GM12891 (cell line): ENCODE measurements at regions not wholly inside any gene's neighbourhood (a gene's known extent, or its start where the extent isn't known, plus 50 kb on each side); places are given as distances from the start of the nearest gene placed in this dataset.

Source experiments
- DNase-seq: peaks from one replicate; pipeline ENCODE4 v3.0.0; 2011; ENCODE audit warnings: low spot score; ENCODE audit not compliant: insufficient read length
- FAIRE-seq: peaks from 2 replicates; lab custom pipeline; 2011; peaks lifted over from hg19 to GRCh38; lab: Jason Lieb, UNC
- PAX5 ChIP-seq: IDR thresholded peaks from 2 replicates; pipeline ENCODE4 v1.6.1; 2011; ENCODE audit warnings: low read length, moderate library complexity, mild to moderate bottlenecking; ENCODE audit not compliant: insufficient read depth, severe bottlenecking
- POLR2A ChIP-seq: IDR thresholded peaks from 2 replicates; pipeline ENCODE4 v1.6.1; 2011; ENCODE audit warnings: low read depth, low read length, control low read depth
- POLR2AphosphoS5 ChIP-seq: IDR thresholded peaks from 2 replicates; pipeline ENCODE4 v1.6.1; 2011; ENCODE audit warnings: low read depth, low read length, control low read depth
- POU2F2 ChIP-seq: IDR thresholded peaks from 2 replicates; pipeline ENCODE4 v1.6.1; 2011; ENCODE audit warnings: low read depth, mild to moderate bottlenecking, control low read depth, low read length, moderate library complexity
- SPI1 ChIP-seq: IDR thresholded peaks from 2 replicates; pipeline ENCODE4 v1.6.1; 2011; ENCODE audit warnings: low read depth, low read length, control low read depth
- TAF1 ChIP-seq: IDR thresholded peaks from 2 replicates; pipeline ENCODE4 v1.6.1; 2011; ENCODE audit warnings: low read depth, low read length, control low read depth

DNA sequence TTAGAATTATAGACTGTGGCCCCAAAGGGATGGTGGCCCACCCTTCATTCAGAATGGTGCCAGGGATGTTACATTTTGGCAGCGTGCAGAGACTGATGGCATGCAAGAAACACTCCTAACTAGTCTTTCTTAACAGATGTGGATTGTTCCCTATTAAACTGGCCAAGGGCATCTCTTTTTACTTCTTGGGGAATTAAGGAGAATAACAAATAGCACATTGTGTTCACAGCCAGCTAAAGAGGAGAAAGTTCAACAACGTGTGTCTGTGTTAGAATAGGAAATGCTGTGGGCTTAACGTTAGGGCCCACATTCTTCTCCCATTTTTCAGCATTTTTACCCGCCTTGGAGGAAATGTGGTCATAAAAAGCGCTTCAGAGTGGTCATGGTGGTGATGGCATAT lies 404.8 kb downstream of the CDH2 start:
- no peak for TF ChIP-seq SPI1
- TF ChIP-seq POU2F2: no peak
- TF ChIP-seq POLR2AphosphoS5: no peak
- no peak for TF ChIP-seq TAF1
- no peak for TF ChIP-seq PAX5
- TF ChIP-seq POLR2A: no peak
- FAIRE-seq (no peak), DNase-seq (no peak)

DNA sequence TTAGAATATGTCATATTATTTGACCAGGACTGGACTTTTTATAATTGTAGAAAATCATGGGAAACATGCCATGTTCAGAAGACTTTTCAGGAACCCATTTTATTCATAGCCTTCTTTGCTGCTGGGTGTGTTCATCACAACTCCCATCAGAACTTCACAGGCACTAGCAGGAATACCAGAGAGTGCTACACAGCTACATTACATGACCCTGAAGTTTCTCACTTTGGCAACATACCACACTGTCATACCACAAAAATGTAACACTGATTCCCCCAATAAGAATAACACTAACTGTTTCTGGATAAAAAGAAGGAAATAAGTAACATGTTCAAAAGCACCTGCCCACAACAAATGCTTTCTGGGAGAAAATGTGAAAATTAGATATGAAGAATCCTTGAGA lies 405.4 kb downstream of the CDH2 start:
- FAIRE-seq: no peak
- no peak for DNase-seq

DNA sequence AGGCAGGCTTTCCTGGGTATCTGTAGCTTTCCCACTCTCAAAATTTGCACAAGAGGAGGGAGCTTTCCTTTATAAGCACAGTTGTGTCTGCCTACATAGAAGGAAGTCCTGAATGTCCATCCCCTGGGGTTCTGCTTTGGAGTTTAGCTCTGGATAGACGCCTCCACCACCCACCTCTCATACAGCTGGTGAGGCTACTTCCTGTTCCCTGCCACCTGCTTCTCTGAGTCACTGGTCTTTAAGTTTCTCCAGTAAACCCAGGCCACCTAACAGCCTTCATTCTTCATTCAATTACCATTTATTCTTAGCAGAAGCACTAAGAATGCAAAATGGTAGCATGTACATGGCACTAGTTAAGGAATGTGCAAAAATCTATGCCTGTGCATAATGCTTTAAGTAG lies 407.8 kb downstream of the CDH2 start:
- TF ChIP-seq PAX5 (no peak), SPI1 (no peak), POLR2A (no peak), POU2F2 (no peak), TAF1 (no peak), POLR2AphosphoS5 (no peak)
- FAIRE-seq (no peak), DNase-seq (no peak)

More for the DNA sequence above, 405.4 kb downstream of the CDH2 start:
- TF ChIP-seq PAX5: no peak
- no peak for TF ChIP-seq SPI1
- TF ChIP-seq POLR2AphosphoS5: no peak

DNA sequence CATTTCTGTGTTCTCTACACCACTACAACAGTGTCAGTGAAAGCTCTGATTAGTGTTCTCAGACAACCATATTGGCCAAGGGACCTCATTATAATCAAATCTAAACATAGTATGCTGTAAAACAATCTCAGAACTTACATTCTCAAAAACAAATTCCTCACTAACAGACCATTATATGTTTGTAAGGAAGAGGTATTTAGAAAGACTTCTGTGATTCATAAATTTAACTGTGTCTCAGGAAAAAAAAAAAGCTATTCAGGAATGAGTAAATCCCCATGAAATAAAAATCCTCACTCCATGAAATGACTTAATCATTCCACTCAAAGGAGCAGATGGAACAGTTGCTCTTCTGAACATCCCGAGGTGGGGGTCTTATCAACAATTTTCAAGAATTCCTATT lies 413.0 kb downstream of the CDH2 start:
- DNase-seq (no peak), FAIRE-seq (no peak)
- TF ChIP-seq POLR2A (no peak), TAF1 (no peak), POLR2AphosphoS5 (no peak), PAX5 (no peak), POU2F2 (no peak), SPI1 (no peak)

DNA sequence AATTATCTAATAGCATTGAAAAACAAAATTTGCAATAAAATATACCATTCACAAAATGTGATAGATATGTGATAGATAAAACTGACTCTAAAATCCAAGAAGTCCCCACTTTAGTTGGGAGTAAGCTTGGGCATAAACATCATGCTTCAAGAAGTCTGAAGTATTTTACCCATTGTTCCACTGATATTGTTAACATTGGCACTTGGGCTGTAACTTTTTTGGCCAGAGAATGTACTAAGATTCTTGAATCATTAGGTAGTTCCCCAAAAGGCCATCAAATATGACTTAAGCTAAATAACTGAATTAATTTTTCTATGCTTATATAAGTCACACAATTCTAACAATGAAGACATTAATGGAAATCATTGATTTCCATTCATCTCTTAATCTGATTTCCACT lies 413.6 kb downstream of the CDH2 start:
- FAIRE-seq: no peak
- TF ChIP-seq POLR2A: no peak
- no peak for TF ChIP-seq POLR2AphosphoS5
- no peak for TF ChIP-seq SPI1
- no peak for TF ChIP-seq PAX5
- TF ChIP-seq TAF1: no peak
- no peak for TF ChIP-seq POU2F2
- DNase-seq: no peak

DNA sequence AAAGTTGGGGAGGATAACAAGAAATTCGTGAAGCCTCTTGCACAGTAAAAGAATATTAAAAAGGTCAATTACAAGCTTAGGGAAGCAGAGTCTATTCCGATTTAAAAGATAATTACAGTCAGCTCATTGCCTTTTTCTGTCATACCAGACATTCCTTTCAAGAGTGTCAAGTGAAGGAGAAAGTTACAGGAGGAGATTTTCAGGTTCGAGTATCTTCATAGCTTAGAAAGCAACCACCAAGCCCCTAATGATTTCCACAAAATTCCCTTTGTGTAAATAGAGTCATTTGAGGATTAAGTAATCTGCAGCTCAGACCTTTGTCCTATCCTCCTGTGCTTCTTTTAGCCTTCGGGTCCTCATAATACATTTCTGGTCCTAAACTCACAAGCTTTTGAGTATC lies 414.9 kb downstream of the CDH2 start:
- DNase-seq: no peak
- TF ChIP-seq SPI1 (no peak), POU2F2 (no peak), POLR2AphosphoS5 (no peak), POLR2A (no peak), TAF1 (no peak), PAX5 (no peak)
- FAIRE-seq: no peak

DNA sequence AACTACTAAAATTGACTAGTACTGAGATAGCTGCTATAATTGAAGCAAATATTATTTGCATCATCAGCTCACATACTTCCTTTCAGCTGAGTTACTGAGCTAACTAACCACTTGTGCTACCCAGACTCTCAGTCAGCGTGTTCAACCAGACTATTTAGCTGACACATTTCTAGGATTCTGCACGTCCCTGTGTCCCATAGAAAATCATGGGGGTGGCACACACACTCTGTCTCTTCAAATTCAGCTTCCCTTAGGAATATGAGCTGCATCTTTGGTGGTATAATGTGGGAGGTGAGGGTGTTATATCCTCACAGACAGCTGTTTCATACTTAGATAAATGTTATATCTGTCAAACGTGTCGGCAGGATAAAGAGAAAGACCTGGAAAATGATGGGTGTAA lies 424.0 kb downstream of the CDH2 start:
- no peak for DNase-seq
- TF ChIP-seq POU2F2: no peak
- no peak for TF ChIP-seq PAX5
- no peak for TF ChIP-seq TAF1
- no peak for FAIRE-seq

DNA sequence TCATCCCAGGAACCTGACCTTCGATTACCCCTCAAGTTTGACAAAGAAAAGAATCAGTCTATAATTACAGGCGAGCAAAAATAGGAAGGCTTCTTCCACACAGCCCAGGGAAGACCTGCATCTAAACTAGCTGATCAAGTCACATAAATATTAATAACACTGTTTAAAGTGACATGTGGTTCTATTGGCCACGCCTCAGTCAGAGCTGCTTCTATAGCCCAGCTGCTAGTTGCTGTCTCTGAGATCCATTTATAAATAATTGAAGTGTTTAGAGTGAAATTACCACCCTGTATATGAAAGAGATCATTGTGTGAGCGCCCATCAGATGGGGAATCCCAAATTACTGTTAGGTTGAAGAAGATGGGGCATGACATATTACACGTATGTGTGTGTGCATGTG lies 426.0 kb downstream of the CDH2 start:
- FAIRE-seq (no peak), DNase-seq (no peak)
- TF ChIP-seq POU2F2 (no peak), SPI1 (no peak), TAF1 (no peak), POLR2A (no peak), PAX5 (no peak), POLR2AphosphoS5 (no peak)

DNA sequence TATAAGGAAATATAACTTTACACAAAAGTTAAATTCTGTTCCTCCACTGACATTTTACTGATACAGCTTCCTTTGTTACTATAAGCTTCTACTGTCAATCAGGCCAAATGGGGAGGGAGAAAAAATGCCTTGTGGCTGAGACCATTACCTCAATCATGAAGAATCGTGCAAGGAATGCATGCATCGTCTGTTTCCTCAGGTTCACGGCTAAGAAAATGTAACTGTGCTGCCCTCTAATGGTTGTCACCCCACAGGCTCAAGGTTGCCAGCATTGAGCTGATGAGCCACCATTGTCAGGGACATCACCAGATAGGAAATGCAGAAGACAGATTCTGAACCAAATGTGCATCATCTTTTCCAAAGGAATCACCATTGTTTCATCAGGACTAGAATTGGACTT lies 426.9 kb downstream of the CDH2 start:
- no peak for TF ChIP-seq TAF1
- no peak for TF ChIP-seq SPI1
- no peak for TF ChIP-seq POU2F2
- FAIRE-seq: peak; percentile 20
- no peak for DNase-seq

DNA sequence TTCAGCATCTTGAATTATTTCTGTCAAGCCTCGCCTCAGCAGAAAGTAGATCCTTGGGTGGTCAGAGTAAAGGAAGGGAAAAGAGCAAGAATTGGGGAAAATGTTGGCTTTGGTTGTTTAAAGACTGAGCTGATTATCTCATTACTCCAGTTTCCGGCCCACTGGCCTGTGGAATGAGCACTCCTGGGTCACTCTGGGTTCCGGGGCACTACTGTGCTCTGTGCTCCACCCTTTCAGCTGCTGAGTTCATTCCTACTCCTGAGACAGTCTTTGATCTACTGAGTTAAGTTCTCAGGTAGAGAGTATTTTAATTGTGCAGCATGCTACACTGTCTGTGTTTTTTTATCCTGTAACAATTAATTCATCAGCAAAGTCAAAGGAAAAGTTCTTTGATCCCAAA lies 427.7 kb downstream of the CDH2 start:
- FAIRE-seq (no peak), DNase-seq (no peak)
- TF ChIP-seq PAX5 (no peak), TAF1 (no peak), POLR2A (no peak), POU2F2 (no peak), POLR2AphosphoS5 (no peak), SPI1 (no peak)

DNA sequence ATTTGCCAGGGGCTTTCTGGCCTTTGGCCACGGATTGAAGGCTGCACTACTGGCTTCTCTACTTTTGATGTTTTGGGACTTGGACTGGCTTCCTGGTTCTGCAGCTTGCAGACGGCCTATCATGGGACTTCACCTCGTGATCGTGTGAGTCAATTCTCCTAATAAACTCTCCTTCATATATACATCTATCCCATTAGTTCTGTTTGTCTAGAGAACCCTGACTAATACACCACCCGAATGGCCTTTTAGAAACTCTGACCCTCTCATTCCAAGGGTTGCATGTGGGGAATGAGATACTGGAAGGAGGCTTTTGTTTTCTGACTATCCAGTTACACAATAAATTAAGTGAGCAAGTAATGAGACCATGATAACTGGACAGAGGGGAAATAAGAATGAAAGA lies 430.7 kb downstream of the CDH2 start:
- no peak for FAIRE-seq
- no peak for TF ChIP-seq SPI1
- no peak for TF ChIP-seq POLR2A
- DNase-seq: no peak
